ENCODE measurements at regions not wholly inside any gene's neighbourhood (a gene's known extent, or its start where the extent isn't known, plus 50 kb on each side); places are given as distances from the start of the nearest gene placed in this dataset.

GRCh38 chr4:77384094-77384493 lies 221.5 kb upstream of the CXCL13 start:
- no TSS peak for BruUV-seq (replicated peaks)

GRCh38 chr4:77385124-77385969 lies 220.3 kb upstream of the CXCL13 start:
- Histone ChIP-seq H3F3A (ENCODE audit: insufficient read depth, low read depth) (no peaks in the 10 kb centered on the region), H3K4me2 (no peak overlapping the region), H3K27me3 (ENCODE audit: insufficient read depth, low read depth) (no peaks in the 10 kb centered on the region), H3K9me2 (ENCODE audit: insufficient read depth) (no peaks in the 10 kb centered on the region), H2AFZ (no peak overlapping the region), H3K4me3 (no peak overlapping the region), H3K27ac (no peak overlapping the region), H3K4me1 (replicated peaks; ENCODE audit: insufficient read depth) (no peaks in the 10 kb centered on the region), H3K79me2 (ENCODE audit: low read depth) (no peaks in the 10 kb centered on the region), H3K36me3 (ENCODE audit: low read depth) (no peaks in the 10 kb centered on the region), H4K20me1 (ENCODE audit: insufficient read depth) (no peaks in the 10 kb centered on the region), H3K9me3 (ENCODE audit: insufficient read depth, low read depth) (no peaks in the 10 kb centered on the region)
- DNase-seq: peak in 1 of 2 experiments; percentile 31
- CTCF ChIA-PET: interaction anchor here (0.6 kb wide), 1 partner anchor 757 kb away, joined by 4 read pairs; no protein-coding TSS in a partner anchor
- no TSS peak for BruUV-seq (replicated peaks)
- TF ChIP-seq EZH2 (IDR thresholded peaks at IDR 0.05; ENCODE audit: low read depth): no peak
- TF ChIP-seq CTCF (conservative IDR thresholded peaks at IDR 0.05): peak; percentile 76
- POLR2A ChIA-PET (ENCODE audit: unreplicated experiment): no interaction called here
- intact Hi-C loops (cut with micrococcal nuclease; ENCODE audit: unreplicated experiment): loop anchor here (1.0 kb wide), 3 partner anchors 216 to 313 kb away; no protein-coding TSS in a partner anchor

More at GRCh38 chr4:77384094-77384493, 221.5 kb upstream of the CXCL13 start:
- Histone ChIP-seq H3K9me2 (ENCODE audit: insufficient read depth) (no peaks in the 10 kb centered on the region), H3K27me3 (ENCODE audit: insufficient read depth, low read depth) (no peaks in the 10 kb centered on the region), H3F3A (ENCODE audit: insufficient read depth, low read depth) (no peaks in the 10 kb centered on the region), H4K20me1 (ENCODE audit: insufficient read depth) (no peaks in the 10 kb centered on the region), H3K4me2 (no peak overlapping the region), H3K4me3 (no peak overlapping the region), H3K36me3 (ENCODE audit: low read depth) (no peaks in the 10 kb centered on the region), H2AFZ (no peak overlapping the region), H3K27ac (no peak overlapping the region), H3K9me3 (ENCODE audit: insufficient read depth, low read depth) (no peaks in the 10 kb centered on the region), H3K79me2 (ENCODE audit: low read depth) (no peaks in the 10 kb centered on the region), H3K4me1 (replicated peaks; ENCODE audit: insufficient read depth) (no peaks in the 10 kb centered on the region)
- ChIA-PET POLR2A (ENCODE audit: unreplicated experiment) (no interaction called here), CTCF (no interaction called here)
- intact Hi-C loops (cut with micrococcal nuclease; ENCODE audit: unreplicated experiment): no loop called here
- TF ChIP-seq CTCF (conservative IDR thresholded peaks at IDR 0.05): no peak
- no peak for TF ChIP-seq EZH2 (IDR thresholded peaks at IDR 0.05; ENCODE audit: low read depth)
- DNase-seq: no peak

- Histone ChIP-seq H3K27ac (no peak overlapping the region), H2AFZ (no peak overlapping the region), H3K4me2 (no peak overlapping the region), H3K4me3 (no peak overlapping the region), H3K27me3 (ENCODE audit: insufficient read depth, low read depth) (no peaks in the 10 kb centered on the region), H3F3A (ENCODE audit: insufficient read depth, low read depth) (no peaks in the 10 kb centered on the region), H3K36me3 (ENCODE audit: low read depth) (no peaks in the 10 kb centered on the region), H3K9me2 (ENCODE audit: insufficient read depth) (no peaks in the 10 kb centered on the region), H4K20me1 (ENCODE audit: insufficient read depth) (no peaks in the 10 kb centered on the region), H3K9me3 (ENCODE audit: insufficient read depth, low read depth) (no peaks in the 10 kb centered on the region), H3K4me1 (replicated peaks; ENCODE audit: insufficient read depth) (no peaks in the 10 kb centered on the region), H3K79me2 (ENCODE audit: low read depth) (no peaks in the 10 kb centered on the region)
- DNase-seq: no peak
- ChIA-PET CTCF (no interaction called here), POLR2A (ENCODE audit: unreplicated experiment) (no interaction called here)
- intact Hi-C loops (cut with micrococcal nuclease; ENCODE audit: unreplicated experiment): no loop called here
- no TSS peak for BruUV-seq (replicated peaks)
- no peak for TF ChIP-seq EZH2 (IDR thresholded peaks at IDR 0.05; ENCODE audit: low read depth)
- TF ChIP-seq CTCF (conservative IDR thresholded peaks at IDR 0.05): no peak
Observed at GRCh38 chr4:77393996-77394395, 211.6 kb upstream of the CXCL13 start.

Data from PC-9 (cell line).